ENCODE measurements at regions not wholly inside any gene's neighbourhood (a gene's known extent, or its start where the extent isn't known, plus 50 kb on each side); places are given as distances from the start of the nearest gene placed in this dataset.

GRCh38 chr11:39385911-39386310 is 2073.5 kb downstream of the LRRC4C start:
- TF ChIP-seq, protein P1, sequence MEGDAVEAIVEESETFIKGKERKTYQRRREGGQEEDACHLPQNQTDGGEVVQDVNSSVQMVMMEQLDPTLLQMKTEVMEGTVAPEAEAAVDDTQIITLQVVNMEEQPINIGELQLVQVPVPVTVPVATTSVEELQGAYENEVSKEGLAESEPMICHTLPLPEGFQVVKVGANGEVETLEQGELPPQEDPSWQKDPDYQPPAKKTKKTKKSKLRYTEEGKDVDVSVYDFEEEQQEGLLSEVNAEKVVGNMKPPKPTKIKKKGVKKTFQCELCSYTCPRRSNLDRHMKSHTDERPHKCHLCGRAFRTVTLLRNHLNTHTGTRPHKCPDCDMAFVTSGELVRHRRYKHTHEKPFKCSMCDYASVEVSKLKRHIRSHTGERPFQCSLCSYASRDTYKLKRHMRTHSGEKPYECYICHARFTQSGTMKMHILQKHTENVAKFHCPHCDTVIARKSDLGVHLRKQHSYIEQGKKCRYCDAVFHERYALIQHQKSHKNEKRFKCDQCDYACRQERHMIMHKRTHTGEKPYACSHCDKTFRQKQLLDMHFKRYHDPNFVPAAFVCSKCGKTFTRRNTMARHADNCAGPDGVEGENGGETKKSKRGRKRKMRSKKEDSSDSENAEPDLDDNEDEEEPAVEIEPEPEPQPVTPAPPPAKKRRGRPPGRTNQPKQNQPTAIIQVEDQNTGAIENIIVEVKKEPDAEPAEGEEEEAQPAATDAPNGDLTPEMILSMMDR (IDR thresholded peaks at IDR 0.05), result no peak
- TF ChIP-seq POLR2A (IDR thresholded peaks at IDR 0.05), result no peak

Data from uterus (tissue), 2 donors.